Brain microvascular endothelial cell (primary cell): ENCODE measurements at regions not wholly inside any gene's neighbourhood (a gene's known extent, or its start where the extent isn't known, plus 50 kb on each side); places are given as distances from the start of the nearest gene placed in this dataset.
"Not testable (repeated sequence)": the region's sequence is repeated elsewhere in the genome, so short reads cannot be mapped to it uniquely, and the experiment has no call there.

Experiments used
- DNase-seq: peaks from one replicate; pipeline ENCODE4 v3.0.0-alpha.2; 2020
- H3K27ac ChIP-seq: fragments of 250-450 bp; sonication (Bioruptor Pico); 2 replicates; pipeline ENCODE4 v1.5.1; 2020; ENCODE audit warnings: mild to moderate bottlenecking, moderate library complexity
- H3K27me3 ChIP-seq: fragments of 250-450 bp; sonication (Bioruptor Pico); replicated peaks from 2 replicates; pipeline ENCODE4 v1.5.1; 2020; ENCODE audit warnings: mild to moderate bottlenecking
- H3K36me3 ChIP-seq: fragments of 250-450 bp; sonication (Bioruptor Pico); replicated peaks from 2 replicates; pipeline ENCODE4 v1.5.1; 2020; ENCODE audit warnings: mild to moderate bottlenecking
- H3K4me3 ChIP-seq: 2 replicates; pipeline ENCODE4 v1.5.1; 2011; ENCODE audit warnings: low read depth, mild to moderate bottlenecking, control low read depth, low read length, moderate library complexity
- in situ Hi-C: cut with HindIII; loops from 2 replicates; pipeline ENCODE4 v1.10.0; 2017; ENCODE audit warnings: low sequenced_read_pairs, low pct_ligation_motif_present
- TF ChIP-seq, protein P1 (sequence below): IDR thresholded peaks from 2 replicates; pipeline ENCODE4 v1.5.1; 2011; ENCODE audit warnings: low read depth, mild to moderate bottlenecking, moderate library complexity, low read length, control low read depth, inconsistent platforms; ENCODE audit errors: missing control alignments

DNA sequence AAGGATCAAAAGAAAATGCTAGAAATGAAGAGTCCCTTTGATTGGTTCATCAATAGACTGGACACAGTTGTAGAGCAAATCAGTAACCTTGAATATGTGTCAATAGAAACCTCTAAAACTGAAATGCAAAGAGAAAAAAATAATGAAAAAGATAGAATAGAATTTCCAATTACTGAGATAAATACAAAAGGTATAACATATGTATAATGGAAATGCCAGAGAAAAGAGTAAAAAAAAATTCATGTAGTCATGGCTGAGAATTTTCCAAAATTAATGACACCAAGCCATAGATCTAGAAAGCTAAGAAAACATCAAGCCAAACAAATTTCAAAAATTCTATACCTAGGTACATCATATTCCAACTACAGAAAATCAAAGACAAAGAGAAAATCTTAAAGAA, 62.0 kb upstream of the HGF start:
- Histone ChIP-seq H3K27me3 (no peaks in the 10 kb centered on the region), H3K36me3 (no peaks in the 10 kb centered on the region), H3K4me3 (no peak overlapping the region), H3K27ac (no peak overlapping the region)
- in situ Hi-C loops, result no loop called here
- TF ChIP-seq, protein P1, sequence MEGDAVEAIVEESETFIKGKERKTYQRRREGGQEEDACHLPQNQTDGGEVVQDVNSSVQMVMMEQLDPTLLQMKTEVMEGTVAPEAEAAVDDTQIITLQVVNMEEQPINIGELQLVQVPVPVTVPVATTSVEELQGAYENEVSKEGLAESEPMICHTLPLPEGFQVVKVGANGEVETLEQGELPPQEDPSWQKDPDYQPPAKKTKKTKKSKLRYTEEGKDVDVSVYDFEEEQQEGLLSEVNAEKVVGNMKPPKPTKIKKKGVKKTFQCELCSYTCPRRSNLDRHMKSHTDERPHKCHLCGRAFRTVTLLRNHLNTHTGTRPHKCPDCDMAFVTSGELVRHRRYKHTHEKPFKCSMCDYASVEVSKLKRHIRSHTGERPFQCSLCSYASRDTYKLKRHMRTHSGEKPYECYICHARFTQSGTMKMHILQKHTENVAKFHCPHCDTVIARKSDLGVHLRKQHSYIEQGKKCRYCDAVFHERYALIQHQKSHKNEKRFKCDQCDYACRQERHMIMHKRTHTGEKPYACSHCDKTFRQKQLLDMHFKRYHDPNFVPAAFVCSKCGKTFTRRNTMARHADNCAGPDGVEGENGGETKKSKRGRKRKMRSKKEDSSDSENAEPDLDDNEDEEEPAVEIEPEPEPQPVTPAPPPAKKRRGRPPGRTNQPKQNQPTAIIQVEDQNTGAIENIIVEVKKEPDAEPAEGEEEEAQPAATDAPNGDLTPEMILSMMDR, result no peak
- no peak for DNase-seq

DNA sequence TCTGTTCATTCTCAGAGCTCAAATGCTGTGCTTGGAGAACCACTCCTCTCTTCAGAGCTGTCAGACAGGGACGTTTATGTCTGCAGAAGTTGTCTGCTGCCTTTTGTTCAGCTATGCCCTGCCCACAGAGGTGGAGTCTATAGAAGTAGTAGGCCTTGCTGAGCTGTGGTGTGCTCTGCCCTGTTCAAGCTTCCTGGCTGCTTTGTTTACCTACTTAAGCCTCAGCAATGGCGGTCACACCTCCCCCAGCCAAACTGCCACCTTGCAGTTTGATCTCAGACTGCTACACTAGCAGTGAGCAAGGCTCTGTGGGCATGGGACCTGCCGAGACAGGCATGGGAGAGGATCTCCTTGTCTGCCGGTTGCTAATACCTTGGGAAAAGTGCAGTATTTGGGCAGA, 59.7 kb upstream of the HGF start:
- H3K4me3 ChIP-seq, H3K27me3 ChIP-seq, H3K36me3 ChIP-seq, in situ Hi-C loops, H3K27ac ChIP-seq, DNase-seq: not testable (repeated sequence)

DNA sequence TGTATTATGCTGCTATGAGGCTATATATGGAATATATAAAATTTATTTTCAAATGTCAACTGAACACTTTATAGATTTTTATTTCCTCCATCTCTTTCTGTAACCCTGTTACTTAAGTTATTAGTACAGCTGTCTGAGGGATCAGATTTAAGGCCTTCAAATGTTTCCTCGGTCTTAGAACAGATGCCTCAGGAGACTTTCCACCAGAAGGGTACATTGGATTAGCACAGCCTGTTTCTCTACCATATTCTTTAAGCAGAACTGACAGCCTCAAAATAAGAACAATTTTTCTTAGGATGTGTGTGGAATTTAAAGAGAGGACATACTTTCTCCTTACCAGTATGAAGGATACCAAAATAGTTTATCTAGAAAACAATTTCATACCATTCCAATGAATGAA, 53.0 kb upstream of the HGF start:
- H3K36me3 ChIP-seq, result no peaks in the 10 kb centered on the region
- H3K4me3 ChIP-seq, result no peak overlapping the region
- TF ChIP-seq, protein P1, result no peak
- DNase-seq, result no peak
- in situ Hi-C loops, result no loop called here
- no peak overlapping the region for H3K27ac ChIP-seq
- no peaks in the 10 kb centered on the region for H3K27me3 ChIP-seq

DNA sequence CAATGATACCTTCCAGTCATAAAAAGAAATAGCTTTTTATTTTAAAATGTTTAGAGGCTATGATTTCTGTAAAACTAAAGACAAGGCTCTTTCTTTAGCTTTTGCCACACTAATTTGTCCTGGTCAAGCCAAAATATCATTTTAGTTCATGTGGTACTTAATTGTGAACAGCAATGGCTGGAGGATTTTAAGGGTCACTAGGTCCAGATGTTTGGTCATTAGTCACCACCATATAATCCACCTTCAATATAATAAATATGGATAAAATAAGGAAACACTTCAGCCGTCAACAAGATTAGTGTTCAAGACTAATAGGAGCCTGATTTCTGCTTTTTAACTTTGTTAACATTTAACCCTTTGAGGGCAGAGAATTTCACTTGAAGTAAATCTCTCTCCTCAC, 50.0 kb upstream of the HGF start:
- TF ChIP-seq, protein P1, result no peak
- Histone ChIP-seq H3K4me3 (no peak overlapping the region), H3K36me3 (no peaks in the 10 kb centered on the region), H3K27ac (no peak overlapping the region), H3K27me3 (no peaks in the 10 kb centered on the region)
- in situ Hi-C loops, result no loop called here
- no peak for DNase-seq
